Stimulated activated naive CD4-positive, alpha-beta T cell (primary cell): ENCODE measurements at regions not wholly inside any gene's neighbourhood (a gene's known extent, or its start where the extent isn't known, plus 50 kb on each side); places are given as distances from the start of the nearest gene placed in this dataset.

Experiments used
- DNase-seq, 6 experiments: peaks; one replicate each; lab custom pipeline; 2025; lab: John Stamatoyannopoulos, UW

DNA sequence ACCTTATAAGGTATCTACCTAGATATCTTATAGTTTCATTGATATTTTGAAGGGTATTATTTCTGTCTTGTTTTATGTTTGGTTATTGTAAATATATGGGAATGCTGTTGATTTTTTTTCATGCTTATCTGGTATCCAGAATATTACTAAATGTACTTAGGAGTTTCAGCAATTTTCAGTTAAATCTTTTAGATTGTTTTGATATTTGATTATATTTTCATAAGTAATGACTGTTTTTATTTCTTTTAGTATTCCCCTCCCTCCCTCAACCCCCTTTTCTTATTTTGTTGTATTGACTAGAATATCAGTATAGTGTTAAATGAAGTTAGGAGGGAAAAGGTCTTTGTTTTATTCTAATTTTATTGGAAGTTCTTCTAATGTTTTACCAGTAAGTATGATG is 344.4 kb upstream of the PROX1 start:
- no peak for DNase-seq

DNA sequence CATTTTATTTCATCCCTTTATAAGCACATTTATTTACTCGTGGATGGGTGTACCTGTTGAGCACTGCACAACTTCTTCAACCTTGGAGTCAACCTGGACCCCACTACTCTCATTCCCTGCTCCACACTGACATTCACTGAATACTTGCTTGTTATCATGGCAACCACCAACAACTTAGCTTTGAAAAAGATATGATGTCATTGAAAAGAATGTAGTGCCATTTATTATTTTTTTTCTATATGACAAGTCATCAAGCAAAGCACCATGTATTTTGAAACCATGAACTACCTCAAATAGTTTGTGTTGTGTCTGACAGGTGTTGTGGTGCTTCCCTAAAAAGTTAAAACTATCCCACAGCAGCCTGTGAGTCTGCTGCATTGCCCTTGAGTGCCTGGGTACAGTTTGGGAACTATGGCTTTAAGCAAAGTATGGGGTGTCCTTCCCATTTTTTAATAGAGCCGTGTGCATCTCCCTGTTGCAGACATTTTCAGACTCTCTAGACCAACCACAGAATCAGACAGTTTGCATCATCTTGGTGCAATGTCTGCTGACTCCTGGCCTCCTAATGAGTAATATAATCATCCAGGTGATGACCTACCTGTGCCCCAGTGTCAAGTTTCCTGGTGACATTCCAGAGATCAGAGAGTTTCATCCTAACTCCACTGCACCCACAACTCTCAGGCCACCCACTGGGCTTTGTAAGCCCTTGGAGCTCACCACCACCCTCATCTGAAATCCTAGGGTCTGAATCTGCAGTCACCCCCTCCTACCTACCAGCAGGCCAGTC is 339.7 kb upstream of the PROX1 start:
- no peak for DNase-seq

- DNase-seq: no peak
These were observed 338.4 kb upstream of the PROX1 start for GRCh38 chr1:213649373-213649772.

- no peak for DNase-seq
These were observed 337.2 kb upstream of the PROX1 start for GRCh38 chr1:213650603-213651002.

DNA sequence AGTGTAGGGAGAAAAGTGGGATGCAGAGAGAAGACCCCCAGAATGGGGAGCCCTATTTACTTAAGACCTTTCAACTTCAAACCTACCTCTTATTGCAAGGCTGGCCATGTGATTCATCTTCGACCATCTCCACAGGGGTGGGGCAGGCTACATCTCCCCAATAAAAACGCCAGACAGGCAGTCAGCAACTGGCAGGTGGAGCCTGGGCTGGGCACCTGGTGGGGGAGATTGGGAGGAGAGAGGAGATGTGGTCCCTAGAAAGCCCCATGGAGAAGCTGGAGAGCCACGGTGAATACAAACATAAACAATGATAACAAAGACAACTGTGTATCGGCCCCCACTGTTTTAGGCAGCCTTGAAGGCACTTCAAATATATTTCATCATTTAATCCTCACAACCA is 336.7 kb upstream of the PROX1 start:
- no peak for DNase-seq

GRCh38 chr1:213652109-213652508 is 335.7 kb upstream of the PROX1 start:
- no peak for DNase-seq

DNA sequence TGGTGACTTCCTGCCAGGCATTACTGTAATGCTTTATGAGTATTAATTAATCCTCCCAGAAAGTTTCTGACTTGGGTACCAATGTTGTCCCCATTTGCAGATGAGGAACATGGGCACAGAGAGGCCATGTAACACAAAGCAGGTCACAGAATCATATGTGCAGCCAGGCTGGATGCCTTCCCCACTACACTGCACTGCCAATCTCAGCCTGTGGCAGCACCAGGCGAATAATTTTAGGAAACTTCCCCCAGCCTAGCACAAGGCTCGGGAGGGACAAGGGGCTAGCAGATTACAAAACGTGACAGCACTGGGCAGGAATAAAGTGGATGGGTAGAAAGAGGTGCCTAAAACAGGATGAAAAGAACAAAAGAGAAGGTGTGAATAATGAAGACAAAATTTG is 331.7 kb upstream of the PROX1 start:
- DNase-seq: no peak

- DNase-seq: no peak
These were observed 331.3 kb upstream of the PROX1 start for GRCh38 chr1:213656503-213656902.

- no peak for DNase-seq
These were observed 330.8 kb upstream of the PROX1 start for GRCh38 chr1:213657013-213657412.

- no peak for DNase-seq
These were observed 329.9 kb upstream of the PROX1 start for GRCh38 chr1:213657879-213658278.

DNA sequence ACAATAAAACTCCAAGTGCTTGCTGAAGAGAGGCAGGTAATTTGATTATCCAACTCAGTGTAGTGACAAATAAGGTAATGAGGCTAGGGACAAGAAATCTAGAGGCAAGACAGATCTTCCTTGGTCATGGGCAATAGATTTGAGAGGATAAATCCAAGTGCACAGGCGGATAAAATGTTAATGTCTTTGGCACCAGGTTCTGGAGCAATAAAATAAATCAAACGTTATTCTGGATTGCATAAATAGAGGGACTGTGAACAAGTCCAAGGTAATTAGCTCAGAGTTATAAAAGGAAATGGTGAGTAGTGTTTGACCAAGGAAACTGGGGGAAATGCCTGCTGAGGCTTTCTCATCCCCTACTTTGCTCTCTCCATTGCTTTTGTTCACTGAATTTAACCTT is 329.3 kb upstream of the PROX1 start:
- no peak for DNase-seq

DNA sequence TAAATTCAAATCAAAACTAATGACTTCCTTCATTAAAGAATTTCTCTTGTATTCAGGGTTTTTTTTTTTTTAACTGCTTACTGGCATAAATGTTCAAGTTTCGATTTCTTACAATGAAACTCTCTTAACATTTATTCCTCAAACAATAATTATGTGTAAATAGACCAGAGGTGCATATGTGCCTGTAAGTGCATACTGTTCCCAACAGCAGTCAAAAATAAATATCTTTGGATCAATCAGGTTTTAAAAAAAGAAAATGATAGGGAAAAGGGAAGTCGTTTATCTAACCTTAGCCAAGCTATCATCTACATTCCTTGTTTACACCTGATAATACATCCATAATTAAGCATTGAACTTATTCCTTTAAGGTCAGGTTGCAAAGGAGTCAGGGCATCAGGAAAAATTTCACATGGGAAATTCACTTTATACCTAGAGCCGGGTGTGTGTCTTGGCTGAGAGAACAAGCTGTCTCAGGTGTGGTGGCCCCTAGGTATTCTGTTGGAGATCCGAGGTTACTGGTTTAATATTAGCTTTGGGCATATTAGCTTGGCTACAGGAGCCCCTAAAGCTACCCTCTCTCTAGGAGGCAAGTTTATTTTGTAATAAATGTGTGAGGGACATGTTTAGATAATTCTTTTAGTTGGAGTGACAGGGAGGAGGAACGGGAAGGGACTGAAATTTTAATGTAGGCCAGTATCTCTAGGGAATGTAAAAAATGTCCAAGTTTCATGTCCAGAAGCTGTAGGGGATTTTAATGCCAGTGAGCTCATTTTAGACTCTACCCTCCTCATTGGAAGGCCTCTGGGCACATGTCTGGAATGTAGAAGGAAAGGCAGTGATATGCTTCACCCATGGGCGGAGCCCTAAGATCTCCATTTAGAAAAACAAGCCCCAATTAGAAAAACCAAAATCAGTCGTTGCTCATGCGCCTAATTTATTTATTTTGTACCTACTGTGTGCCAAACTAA is 327.9 kb upstream of the PROX1 start:
- DNase-seq: no peak

- no peak for DNase-seq
These were observed 326.5 kb upstream of the PROX1 start for GRCh38 chr1:213661302-213661701.

DNA sequence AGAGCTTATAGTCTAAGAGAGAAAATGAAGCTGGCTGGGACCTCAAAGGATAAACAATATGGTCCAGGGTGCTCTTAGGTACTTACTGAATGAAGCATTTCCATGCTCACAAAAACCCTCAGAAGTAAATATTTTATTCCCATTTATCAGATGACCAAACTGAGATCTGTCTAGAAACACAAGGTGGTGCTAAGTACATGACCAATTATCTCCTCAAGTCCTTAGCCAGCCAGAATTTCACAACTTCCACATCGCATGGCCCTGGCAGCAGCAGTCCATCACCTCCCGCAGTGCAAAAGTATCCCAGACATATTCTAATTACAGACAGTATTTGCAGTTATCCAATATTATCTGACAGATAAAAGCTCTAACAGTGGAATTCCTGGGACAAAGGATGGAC is 321.7 kb upstream of the PROX1 start:
- DNase-seq: no peak

- no peak for DNase-seq
These were observed 320.9 kb upstream of the PROX1 start for GRCh38 chr1:213666922-213667321.

- DNase-seq: no peak
These were observed 318.3 kb upstream of the PROX1 start for GRCh38 chr1:213669512-213669911.

- peak; percentile 25 to 86 (median 64) for DNase-seq
These were observed 317.6 kb upstream of the PROX1 start for GRCh38 chr1:213669964-213670691.

GRCh38 chr1:213670692-213671023 is 317.1 kb upstream of the PROX1 start:
- no peak for DNase-seq

- no peak for DNase-seq
These were observed 312.7 kb upstream of the PROX1 start for GRCh38 chr1:213675043-213675442.

- no peak for DNase-seq
These were observed 311.0 kb upstream of the PROX1 start for GRCh38 chr1:213676736-213677135.

DNA sequence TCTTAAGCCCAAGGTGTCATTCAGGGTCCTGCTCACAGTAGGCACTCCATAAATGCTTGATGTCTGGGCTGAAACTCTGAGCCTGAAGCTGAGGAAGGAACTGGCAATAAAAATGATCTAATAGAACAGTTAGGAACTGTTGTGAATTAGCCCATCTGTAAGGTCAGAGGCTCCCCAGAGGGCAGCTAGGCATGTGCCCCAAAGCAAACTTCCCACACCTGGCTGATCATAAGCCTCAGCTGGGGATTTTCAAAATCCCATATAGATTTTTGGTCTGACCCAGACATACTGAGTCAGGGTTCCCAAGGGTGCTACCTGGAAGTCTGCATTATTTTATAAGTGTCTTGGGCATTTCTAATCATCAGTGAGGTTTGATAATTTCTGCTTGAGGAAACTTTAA is 309.4 kb upstream of the PROX1 start:
- DNase-seq: no peak

DNA sequence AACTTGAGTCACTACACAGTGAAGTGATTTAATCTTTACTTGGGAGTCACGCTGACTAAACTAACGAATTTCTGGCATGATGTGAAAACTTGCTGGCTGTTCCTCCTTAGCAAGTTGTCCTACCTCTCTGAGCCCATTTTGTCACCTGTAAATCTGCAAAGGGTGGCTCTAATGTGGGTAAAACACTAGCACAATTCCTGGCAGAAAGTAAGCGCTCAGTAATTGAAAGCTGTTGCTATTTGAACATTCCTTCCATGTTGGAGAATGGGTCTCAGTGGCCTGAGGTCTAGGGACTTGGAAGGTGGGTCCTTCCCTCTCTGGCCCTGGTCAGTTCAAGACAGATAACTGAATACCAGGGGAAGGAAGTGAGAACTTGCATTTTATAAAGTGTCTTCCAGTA is 309.0 kb upstream of the PROX1 start:
- no peak for DNase-seq

DNA sequence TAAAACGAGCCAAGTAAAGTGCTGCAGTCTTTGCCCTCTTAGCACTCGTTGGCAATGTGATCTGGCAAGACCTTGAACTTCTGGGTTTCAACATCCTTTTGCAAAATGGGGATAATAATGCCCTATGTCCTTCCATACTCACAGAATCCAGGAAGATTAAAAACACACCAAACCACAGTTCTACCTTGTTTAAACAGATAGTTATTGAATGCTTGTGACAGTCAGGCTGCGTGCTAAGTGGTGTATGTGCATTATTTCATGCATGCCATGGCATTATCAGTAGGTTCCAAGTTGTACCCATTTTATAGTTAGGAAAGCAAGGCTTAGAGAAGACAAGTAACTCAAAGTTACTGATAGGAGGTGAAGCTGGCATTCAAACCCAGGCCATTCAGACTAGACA is 308.6 kb upstream of the PROX1 start:
- DNase-seq: no peak
